Epithelial cell of proximal tubule (primary cell): ENCODE measurements at regions not wholly inside any gene's neighbourhood (a gene's known extent, or its start where the extent isn't known, plus 50 kb on each side); places are given as distances from the start of the nearest gene placed in this dataset.

Experiments
- DNase-seq: peaks from one replicate; pipeline ENCODE4 v3.0.0-alpha.2; 2011; ENCODE audit warnings: low read depth
- H3K4me3 ChIP-seq: 2 replicates; pipeline ENCODE4 v1.5.1; 2011; ENCODE audit warnings: low read depth, mild to moderate bottlenecking, low read length
- TF ChIP-seq, protein P1 (sequence below): conservative IDR thresholded peaks from 2 replicates; pipeline ENCODE4 v1.5.1; 2012; ENCODE audit warnings: low read depth, mild to moderate bottlenecking, low read length

DNA sequence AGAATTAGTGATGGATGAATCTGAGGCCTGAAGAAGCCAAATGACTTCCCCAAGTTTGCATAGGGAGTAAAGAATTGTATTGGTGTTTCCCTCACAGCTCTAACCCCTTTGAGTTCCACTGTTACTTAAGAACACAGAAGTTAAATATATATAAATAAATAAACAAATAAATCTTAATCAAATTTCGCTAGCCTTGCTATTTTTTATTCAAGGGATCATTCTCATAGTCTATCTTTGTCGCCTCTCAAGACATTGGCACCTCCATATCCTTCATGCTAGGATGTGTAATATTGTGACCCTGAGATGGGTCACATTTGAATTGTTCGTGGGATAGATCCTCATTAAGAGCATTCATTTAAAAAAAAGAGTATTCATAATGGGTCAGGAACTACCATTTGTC is 121.3 kb upstream of the HNMT start:
- no peak for DNase-seq
- H3K4me3 ChIP-seq = no peak overlapping the region
- TF ChIP-seq, protein P1, sequence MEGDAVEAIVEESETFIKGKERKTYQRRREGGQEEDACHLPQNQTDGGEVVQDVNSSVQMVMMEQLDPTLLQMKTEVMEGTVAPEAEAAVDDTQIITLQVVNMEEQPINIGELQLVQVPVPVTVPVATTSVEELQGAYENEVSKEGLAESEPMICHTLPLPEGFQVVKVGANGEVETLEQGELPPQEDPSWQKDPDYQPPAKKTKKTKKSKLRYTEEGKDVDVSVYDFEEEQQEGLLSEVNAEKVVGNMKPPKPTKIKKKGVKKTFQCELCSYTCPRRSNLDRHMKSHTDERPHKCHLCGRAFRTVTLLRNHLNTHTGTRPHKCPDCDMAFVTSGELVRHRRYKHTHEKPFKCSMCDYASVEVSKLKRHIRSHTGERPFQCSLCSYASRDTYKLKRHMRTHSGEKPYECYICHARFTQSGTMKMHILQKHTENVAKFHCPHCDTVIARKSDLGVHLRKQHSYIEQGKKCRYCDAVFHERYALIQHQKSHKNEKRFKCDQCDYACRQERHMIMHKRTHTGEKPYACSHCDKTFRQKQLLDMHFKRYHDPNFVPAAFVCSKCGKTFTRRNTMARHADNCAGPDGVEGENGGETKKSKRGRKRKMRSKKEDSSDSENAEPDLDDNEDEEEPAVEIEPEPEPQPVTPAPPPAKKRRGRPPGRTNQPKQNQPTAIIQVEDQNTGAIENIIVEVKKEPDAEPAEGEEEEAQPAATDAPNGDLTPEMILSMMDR = no peak

- H3K4me3 ChIP-seq = no peak overlapping the region
- no peak for DNase-seq
- TF ChIP-seq, protein P1 = no peak
Measured at GRCh38 chr2:137845422-137845821, 118.9 kb upstream of the HNMT start.

DNA sequence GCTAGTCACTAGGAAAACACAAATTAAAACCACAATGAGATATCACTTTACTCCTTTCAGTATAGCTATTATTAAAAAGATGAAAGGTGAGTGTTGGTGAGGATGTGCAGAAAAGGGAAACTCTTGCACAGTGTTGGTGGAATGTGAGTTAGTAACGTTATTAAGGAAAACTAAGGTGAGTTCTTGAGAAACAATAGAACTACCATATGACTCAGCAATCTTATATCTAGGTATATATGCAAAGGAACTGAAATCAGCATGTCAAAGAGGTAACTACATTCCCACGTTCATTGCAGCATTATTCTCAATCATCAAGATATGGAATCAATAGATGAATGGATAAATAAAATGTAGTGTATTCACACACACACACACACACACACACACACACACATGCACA is 117.3 kb upstream of the HNMT start:
- H3K4me3 ChIP-seq = no peak overlapping the region
- no peak for DNase-seq
- TF ChIP-seq, protein P1 = no peak

- no peak for DNase-seq
- TF ChIP-seq, protein P1 = no peak
Measured at GRCh38 chr2:137847443-137847842, 116.8 kb upstream of the HNMT start.

GRCh38 chr2:137857881-137858280 is 106.4 kb upstream of the HNMT start:
- no peak overlapping the region for H3K4me3 ChIP-seq
- TF ChIP-seq, protein P1 = no peak
- no peak for DNase-seq

More at GRCh38 chr2:137847443-137847842, 116.8 kb upstream of the HNMT start:
- H3K4me3 ChIP-seq = no peak overlapping the region

DNA sequence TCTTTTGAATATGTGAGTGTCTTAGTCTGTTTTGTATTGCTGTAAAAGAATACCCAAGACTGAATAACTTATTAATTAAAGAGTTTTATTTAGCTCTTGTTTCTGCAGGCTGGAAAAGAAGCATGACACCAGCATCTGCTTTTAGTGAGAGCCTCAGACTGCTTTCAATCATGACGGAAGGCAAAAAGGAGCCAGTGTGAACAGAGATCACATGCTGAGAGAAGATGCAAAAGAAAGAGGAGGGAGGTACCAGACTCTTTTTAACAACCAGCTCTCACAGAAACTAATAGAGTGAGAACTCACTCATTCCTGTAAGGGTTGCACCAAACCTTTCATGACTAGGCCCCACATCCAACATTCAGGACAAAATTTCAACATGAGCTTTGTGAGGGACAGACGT is 101.6 kb upstream of the HNMT start:
- TF ChIP-seq, protein P1 = no peak
- no peak for DNase-seq

GRCh38 chr2:137865954-137866540 is 98.2 kb upstream of the HNMT start:
- TF ChIP-seq, protein P1 = peak; percentile 91
- H3K4me3 ChIP-seq = no peak overlapping the region
- DNase-seq = peak; percentile 9

More for the DNA sequence above, 101.6 kb upstream of the HNMT start:
- H3K4me3 ChIP-seq = no peak overlapping the region
